ENCODE measurements at regions not wholly inside any gene's neighbourhood (a gene's known extent, or its start where the extent isn't known, plus 50 kb on each side); places are given as distances from the start of the nearest gene placed in this dataset.

DNA sequence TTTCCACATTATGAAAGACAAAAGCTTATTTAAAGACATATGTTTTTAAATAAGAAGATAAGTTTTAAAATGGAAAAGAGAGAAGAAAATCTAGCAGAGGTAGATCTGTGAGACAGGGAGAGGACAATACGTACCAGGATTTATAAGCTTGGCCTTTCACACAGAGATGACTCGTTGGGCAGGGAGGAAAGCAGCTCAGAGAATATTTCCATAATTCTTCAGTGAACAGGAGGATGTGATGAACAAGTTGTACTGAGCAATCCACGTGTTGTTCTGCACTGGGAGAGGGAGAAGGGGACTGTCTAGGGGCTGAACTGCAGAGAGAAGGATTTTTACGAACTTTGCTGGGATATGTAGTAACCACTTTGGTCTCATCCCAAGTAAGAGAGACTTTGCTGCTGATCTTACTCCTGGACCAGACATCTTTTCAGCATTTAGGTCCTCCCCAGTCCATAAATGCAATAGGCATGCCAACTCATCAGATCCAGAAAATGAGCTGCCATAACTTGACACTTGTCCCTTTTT is 162.5 kb upstream of the SETBP1 start:
- DNase-seq, result no peak

DNA sequence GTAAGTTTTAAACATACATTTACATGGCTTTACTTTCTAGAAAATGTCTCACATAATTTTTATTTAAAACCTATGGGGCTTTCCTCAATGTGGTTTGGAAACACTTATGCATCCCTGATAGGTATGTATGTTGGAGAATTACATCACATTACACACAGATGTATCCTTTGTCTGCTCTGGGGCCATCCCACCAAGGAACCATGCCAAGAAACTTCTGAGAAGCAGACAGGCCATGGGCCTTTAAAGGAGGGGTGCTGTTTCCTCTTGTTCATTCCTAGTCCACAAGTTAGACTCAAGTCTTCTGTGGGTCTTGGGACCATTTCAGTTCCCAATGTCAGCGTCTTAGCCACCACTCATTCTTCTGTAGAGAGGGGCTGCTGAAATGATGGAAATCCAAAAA is 162.0 kb upstream of the SETBP1 start:
- DNase-seq, result no peak

DNA sequence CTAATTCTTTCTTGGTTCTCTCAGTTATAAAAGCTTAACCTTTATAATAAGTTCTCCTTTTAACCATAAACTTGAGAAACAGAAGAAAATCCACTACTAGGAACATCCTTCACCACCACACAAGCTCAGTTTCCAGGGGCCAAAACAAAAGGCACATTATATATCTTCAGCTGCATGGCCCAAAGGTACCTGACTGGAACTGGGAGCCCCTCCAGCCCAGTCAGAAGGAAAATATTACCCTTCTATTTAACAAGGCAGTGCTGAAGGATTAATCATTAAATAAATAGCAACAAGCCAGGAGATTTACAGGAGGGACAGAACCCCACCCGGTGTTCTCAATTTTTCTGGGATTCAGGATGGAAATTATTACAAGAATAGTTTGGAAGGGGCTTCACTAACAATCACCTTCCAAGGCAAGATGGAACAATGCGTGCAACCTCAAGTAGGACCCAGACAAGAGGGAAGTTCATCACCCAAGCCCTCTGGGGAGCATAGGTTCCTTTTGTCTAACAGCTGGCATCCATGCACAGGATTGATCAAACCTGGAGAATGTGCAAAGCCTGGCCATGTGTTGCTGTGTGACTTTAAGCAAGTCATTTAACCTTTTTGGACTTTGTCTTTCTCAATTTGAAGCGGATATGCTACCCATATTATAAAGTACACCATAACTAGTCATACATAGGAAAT is 159.6 kb upstream of the SETBP1 start:
- DNase-seq, result no peak

DNA sequence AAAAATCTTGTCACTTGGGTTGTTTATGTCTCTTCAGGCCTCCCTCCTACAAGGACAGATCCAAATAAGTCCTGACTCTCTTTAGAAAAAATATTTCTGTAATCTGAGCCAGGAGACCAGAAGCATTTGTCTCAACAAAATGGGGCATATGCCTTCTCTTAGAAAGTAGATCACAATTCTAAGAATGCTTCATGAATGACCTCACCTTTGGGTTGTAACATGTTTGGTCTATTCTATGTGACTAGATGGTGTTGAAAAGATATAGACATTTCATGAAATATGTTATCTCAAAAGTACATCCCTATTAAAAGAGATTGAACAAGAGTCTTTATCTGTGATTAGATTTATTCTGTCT is 159.0 kb upstream of the SETBP1 start:
- no peak for DNase-seq

DNA sequence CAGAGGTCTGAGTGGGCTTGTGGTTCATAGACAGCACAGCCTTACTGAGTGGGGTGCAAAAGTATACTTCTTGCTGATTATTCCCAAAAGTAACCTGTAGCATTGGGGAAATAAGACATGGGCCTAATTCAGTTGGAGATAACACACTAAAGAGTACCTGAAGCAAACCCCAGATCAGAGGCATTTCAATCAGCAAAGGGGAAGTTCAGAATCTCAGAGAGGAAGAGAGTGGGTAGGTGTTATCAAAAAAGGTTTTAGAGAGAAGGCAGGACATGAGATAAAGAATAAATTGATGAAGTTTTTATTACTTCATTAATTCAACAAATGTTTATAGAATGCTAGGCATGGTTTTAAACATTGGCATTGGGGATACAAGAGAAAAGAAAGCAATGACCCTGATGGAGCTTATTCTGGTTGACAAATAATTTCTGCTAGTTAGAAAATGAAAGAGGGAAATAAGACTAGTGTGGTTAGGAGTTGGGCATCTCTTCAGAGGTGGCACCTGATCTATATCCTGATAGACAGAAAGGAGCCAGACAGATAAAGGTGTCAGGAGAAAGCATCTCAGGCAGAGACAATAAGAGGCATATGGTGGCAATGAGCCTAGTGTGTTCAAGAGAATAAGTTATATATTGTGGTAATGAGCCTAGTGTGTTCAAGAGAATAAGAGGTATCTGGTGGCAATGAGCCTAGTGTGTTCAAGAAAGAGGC is 153.8 kb upstream of the SETBP1 start:
- no peak for DNase-seq

DNA sequence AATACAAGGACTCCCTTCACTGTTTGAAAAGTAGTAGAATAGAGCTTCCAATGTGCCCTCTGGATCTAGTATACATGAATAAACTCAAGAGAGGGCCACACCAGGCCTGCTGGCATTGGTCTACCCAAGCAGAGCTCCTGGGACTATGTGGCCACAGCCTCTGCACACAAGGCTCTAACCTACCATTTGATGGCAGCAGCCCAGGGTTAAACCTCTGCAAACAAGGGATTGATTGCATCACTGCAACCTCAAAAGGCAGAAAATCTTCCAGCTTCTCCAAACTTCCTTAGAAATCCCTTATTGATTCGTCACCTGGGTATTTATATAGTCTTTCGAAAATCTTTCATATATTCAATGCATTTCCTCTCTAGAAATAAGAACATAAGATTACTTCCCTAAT is 147.6 kb upstream of the SETBP1 start:
- DNase-seq, result no peak

DNA sequence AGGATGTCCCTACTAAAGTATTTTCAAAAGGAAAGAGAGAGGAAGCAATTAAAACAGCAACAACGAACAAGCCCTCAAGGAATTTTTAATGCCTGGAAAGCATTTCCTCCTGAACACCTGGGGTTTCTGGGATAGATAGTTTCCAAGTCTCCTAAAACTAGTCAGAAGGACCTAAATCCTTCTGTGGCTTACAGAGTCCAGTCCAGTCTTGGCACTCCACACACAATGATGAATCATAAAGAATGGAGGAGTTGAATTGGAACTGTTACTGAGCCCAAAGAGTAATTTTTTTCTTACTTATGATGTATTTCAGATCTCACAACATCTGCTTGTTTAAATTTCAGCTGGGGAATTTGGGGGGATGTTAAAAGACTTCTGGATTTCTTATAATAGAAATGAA is 144.6 kb upstream of the SETBP1 start:
- no peak for DNase-seq

DNA sequence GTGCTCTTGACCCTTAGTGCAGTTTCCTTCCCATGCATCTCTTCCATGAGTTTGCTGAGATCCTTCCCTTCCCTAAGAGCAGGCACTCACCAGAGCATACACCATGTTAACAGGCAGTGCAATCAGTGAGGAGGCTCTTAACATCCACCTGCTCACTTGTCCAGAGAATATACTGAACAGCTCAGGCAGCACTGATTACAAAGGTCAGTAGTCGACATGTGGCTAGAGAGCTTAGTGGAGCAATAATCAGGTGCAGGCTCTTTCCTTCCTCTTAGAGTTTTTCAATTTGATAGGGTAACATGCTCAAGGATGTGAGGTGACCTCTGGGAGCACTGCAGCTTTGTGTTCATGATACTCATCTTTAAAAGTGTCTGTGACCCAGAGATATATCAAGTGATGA is 144.1 kb upstream of the SETBP1 start:
- no peak for DNase-seq

DNA sequence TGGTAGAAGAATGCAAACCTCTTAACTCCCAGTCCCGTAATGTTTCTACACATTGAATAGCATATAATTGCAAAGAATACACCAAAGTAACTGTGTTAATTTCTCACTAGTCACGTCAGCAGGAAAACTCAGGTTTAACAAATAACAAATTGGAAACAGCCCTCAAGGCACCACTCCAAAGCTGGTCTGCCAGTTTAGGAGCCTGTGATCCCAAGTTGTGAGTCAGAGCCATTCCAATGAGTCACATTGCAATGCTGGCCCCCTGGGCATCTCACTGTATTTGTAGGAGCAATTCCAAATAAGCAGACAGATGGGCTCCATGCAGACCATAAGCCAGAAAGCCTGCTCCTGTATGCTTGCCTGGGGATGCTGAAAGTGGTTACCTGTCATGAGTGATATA is 143.2 kb upstream of the SETBP1 start:
- no peak for DNase-seq

DNA sequence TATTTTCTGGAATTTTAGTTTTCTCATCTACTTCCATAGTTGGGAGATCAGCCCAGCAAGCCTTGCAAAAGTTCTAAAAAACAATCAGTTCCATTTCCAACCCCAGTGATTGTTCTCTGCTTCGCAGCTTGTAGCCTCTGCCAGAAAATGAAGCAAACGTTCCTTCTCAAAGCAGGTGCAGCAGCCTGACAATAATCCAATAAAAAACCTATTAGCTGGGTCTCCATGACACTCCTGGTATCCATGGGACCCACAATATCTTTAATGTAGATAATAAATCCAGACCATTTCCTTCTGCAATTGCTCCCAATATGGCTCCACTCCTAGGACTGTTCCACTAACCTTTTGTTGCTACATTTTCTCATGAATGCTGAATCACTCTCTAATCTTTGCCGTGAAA is 140.8 kb upstream of the SETBP1 start:
- no peak for DNase-seq

DNA sequence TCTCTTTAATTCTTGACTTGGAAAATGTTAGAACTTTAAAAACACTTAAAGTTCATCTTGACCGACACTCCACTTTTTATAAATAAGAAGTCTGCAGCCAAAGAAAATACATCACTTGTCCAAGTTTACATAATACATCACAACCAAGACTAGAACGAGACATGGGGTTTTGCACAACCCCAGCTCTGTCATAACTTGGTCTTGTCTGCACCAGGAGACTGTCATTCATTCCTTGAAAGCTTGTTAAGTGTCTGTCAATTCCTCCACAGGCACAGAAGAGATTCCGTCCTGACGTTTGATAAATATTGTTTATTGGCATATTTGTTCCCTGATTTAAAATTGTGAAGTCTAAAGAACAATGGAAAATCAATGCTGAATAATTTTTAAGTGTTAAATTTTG is 139.5 kb upstream of the SETBP1 start:
- no peak for DNase-seq

DNA sequence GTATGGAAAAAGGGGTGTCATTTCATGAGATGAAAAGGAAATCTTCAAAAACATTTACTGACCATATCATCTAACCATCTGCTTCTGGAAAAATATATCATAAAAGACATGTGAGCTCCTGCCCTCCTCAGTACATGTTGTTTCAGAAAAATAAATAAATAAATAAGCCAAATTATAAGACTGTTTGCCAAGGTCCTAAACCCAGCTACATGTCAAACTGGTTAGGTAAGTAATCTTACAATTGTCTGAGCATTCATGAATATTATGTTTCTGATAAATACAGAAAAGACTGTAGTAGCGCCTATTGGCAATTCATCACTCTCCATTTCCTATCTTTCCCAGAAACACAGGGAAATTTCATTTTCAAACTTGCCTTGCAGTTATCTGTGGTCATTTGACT is 138.9 kb upstream of the SETBP1 start:
- no peak for DNase-seq

DNA sequence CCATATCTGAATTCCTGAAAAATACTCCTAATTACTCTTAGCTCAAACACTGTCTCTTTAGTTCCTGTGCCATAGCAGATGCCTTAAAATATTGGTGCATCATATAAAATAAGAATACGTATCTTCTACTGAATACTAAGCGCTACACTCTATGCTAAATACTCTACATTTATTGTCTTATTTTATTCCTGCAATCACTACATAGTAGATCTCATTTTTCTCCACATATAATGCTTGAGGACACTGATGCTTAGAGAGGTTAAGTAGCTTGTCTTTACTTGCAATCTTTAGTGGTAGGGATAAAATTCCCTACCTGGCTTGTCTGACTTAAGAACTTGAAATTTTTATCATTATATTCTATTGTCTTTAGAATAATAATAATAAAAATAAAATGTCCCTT is 137.3 kb upstream of the SETBP1 start:
- no peak for DNase-seq

DNA sequence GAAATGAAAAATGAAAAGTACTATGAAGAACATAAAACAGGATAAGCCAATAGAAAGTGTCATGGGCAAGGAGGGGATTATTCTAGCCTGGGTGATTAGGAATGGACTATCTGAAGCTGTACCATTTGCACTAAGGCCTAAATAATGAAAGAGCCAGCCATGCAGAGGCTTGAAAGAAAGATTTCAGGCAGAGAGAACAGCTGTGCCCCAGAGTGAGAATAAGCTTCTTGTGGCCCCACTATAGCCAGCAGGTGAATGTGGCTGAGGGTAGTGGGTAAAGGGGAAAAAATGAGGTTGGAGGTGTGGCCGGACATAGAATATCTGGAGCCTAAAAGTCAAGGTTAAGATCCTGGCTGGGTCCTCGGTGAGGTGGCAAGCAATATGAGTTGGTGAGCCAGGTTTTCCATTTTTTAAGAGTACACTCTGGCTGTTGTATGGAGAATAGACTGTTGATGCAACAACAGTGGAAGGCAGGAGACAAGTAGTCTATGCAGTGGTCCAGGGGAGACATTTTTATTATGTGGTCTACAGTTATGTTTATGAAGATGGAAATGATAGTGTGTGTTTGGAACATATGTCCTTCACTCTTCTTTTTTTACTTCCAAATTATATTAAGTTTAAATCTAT is 135.2 kb upstream of the SETBP1 start:
- DNase-seq, result no peak

DNA sequence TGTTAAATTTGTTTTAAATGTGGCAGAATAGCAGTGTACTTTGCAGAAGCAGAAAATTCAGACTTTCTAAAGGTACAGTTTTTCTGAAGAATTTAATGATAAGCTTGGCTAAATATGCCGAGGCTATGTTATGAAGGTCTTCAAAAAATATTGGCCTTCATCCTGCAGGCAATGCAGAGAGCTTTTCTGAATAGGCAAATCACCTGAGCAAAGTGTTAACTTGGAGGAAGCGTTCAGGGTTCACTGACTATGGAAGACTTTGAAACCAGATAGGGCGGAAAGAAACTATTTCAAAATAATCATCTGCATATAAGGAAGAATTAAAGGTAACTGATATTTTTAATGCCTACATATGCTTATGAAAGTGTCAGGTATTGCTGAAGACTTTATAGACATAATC is 133.7 kb upstream of the SETBP1 start:
- no peak for DNase-seq

DNA sequence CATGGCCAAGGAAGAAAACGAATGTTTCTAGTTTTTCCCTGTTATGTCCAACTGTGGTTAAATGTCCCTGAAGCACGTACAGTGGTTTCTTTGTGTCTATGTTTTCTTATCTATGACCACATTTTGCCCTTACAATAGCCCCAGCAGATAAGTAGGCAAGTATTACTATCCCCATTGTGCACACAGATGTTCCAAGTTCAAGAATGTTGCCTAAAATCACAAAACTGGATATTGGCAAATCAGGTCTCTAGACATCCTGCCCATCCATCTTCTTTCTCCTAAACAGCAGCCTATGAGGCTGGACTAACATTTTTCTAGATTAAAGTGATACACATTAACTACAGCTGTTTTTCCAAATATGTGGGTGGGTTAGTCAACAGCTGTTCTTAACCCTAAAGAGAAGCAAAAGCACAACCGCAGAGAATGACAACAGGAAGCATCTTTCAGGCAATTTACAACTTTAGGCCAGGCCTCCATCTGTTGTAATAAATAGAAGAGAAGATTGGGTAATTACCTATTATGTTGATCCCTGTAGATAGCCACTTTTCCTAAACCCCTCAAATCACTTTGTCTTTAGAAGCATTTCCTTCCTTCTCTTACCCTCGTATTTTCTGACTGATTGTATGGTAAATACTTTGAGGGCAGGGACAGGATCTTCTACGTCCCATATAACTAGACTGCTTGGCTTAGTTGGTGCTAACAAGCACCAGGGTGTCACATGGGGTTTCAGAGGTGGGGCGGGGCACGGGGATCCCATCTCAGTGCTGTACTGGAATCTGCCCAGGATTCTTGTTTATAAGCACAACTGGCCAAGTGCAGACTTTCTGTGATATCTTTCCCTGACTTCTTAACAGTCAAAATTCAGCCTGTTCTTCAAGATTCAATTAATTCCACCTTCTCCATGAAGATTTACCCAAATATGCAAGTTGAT is 132.1 kb upstream of the SETBP1 start:
- DNase-seq, result no peak

DNA sequence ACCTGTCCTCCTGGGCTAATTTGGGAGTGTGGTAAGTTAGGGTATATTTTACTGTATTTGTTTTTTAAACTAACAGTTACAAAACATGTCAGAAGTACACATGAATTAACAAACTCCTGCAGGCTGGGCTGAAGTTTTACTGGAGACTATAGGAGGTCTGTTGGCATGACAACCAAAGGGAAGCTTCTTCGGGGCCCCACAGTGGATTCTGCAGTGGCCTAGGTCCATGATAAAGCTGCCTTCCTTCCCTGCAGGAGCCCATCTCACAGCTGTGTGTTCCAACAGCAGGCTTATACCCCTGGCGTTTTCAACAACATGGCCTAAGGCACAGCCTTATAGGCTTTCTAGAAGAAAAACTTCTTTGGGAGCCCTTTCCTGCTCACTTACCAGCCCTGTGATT is 128.0 kb upstream of the SETBP1 start:
- no peak for DNase-seq

DNA sequence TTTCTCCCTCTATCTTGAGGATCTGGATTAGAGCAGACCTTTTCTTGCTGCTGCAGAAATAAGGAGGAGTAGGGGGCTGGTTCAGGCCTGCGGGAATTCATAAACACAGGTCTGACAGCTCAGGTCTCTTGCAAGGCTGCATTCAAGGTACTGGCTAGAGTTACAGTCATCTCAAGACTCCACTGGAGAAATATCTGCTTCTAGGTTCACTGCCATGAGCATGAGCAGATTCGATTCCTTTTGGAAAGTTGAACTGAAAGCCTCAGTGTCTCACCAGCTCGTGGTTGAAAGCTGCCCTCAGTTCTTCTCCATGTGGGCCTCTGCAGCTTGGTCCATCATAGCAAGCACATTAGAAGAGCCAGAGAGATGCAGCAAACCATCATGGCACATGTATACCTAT is 124.4 kb upstream of the SETBP1 start:
- DNase-seq, result no peak

DNA sequence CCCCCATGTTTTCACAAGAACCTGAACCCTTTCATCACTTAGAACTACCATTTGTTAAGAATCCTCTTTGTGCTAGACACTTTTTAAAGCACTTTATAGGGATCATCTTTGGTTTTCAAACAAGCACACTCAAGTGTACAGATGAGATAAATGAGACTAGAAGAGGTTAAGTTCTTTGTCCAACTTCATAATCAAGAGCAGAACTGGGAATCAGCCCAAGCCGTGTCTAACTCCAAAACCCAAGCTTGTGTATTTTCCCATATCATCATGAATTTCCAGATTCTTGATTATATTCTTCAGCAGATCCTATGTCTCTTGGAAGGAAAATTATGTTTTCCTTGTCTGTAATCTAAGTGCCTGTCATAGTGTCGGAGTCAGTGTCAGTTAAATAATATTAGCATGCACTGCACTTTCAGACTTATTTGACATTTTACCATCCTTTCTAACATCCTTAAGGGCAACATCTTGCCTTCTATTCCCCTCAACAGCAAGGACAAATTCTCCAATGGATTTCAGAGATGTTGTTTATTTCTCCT is 123.0 kb upstream of the SETBP1 start:
- DNase-seq, result no peak

DNA sequence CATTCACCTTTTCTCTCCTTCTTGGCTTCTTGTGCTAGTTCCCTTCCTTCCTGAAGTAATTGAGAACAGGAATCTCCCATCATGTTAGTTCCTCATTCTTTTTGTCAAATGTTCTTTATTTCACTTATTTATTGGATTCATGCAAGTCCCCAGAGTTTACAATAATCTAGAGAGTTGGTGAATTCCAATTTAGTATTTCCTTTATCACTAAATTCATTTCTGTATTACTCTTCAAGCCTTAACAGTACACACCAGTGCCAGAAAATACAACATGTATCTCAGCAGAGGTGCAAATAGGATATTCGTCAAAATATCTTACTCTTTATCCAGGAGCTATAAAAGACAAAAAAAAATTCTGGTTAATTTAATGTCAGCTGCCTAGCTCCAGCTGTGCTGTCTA is 121.9 kb upstream of the SETBP1 start:
- DNase-seq, result no peak

DNA sequence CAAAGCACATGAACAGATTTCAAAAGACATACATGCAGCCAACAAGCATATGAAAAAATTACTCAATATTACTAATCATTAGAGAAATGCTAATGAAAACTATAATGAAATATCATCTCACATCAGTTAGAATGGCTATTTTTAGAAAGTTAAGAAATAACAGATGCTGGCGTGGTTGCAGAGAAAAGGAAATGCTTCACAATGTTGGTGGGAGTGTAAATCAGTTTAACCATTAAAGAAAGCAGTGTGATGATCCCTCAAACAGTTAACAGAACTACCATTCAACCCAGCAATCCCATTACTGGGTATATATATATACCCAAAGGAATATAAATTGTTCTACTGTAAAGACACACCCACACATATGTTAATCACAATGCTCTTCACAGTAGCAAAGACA is 117.7 kb upstream of the SETBP1 start:
- no peak for DNase-seq

DNA sequence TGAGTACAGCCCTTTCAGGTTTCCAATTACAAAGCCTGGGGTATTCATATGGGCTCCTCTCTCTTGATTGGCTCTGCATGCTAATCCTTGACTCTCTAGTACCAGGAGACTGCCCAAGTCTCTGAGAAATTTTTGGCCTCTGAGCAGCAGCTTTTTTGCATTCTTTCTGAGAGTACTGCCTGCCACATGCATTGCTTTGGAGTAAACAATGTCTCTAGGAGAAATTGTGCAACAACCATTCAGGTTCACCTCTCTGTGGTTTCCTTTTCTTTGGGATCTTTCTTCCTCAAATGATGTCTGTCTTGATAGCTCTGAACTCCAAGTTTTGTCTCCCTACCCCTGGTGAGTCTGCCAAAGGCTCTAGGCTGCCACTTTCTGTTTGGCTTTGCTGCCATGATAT is 115.8 kb upstream of the SETBP1 start:
- DNase-seq, result no peak

DNA sequence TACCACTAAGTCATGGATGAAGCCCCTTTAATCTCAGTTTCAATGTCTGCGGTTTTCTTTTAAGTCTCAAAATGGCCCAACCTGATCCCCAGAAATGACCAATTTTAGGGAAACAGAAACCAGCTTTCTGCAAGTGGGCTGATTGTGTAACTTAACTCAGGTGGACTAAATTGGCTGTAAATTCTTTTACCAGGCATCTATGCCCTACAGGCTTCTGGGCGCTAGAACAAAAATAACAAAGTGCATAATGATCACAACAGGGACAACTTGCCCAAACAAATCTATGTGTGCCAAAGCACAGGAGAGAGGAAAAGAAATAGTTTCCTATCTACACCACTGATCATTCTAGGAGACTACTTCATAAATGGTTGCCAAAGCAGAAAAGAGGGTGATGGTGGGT is 112.3 kb upstream of the SETBP1 start:
- no peak for DNase-seq
